ENCODE measurements at regions not wholly inside any gene's neighbourhood (a gene's known extent, or its start where the extent isn't known, plus 50 kb on each side); places are given as distances from the start of the nearest gene placed in this dataset.

GRCh38 chr1:25113731-25114130 lies 118.6 kb downstream of the SYF2 start:
- in situ Hi-C loops (cut with HindIII; ENCODE audit: extremely low pct_ligation_motif_present, low pct_unique_long_range_greater_than_20kb) (no loop called here), intact Hi-C loops (cut with micrococcal nuclease; ENCODE audit: unreplicated experiment) (no loop called here)
- no peak for TF ChIP-seq REST (IDR thresholded peaks at IDR 0.05; ENCODE audit: borderline replicate concordance in 1 of 2, low read depth in 1 of 2, low read length in 2 of 2)
- no peak for TF ChIP-seq ZNF768 (CRISPR knock-in tag; IDR thresholded peaks at IDR 0.05)
- no peak for TF ChIP-seq YEATS4 (CRISPR knock-in tag; IDR thresholded peaks at IDR 0.05; ENCODE audit: borderline replicate concordance)
- no peak for TF ChIP-seq ZNF589 (CRISPR knock-in tag; conservative IDR thresholded peaks at IDR 0.05)
- no peak for TF ChIP-seq ZKSCAN5 (CRISPR knock-in tag; IDR thresholded peaks at IDR 0.05)
- TF ChIP-seq ZBTB46 (CRISPR knock-in tag; IDR thresholded peaks at IDR 0.05; ENCODE audit: borderline replicate concordance): no peak
- TF ChIP-seq BRF2 (CRISPR knock-in tag; IDR thresholded peaks at IDR 0.05): no peak
- TF ChIP-seq ZNF619 (CRISPR knock-in tag; IDR thresholded peaks at IDR 0.05): no peak
- no peak for TF ChIP-seq IRF2 (CRISPR knock-in tag; IDR thresholded peaks at IDR 0.05)
- TF ChIP-seq ZNF468 (CRISPR knock-in tag; IDR thresholded peaks at IDR 0.05): no peak
- no peak for TF ChIP-seq CSRNP2 (CRISPR knock-in tag; conservative IDR thresholded peaks at IDR 0.05; ENCODE audit: low read depth)
- no peak for TF ChIP-seq SMAD3 (CRISPR knock-in tag; IDR thresholded peaks at IDR 0.05)
- no peak for TF ChIP-seq HMGA1 (CRISPR knock-in tag; conservative IDR thresholded peaks at IDR 0.05)
- no peak for TF ChIP-seq SPEN (CRISPR knock-in tag; IDR thresholded peaks at IDR 0.05; ENCODE audit: low read depth)
- no peak for TF ChIP-seq ZNF772 (CRISPR knock-in tag; IDR thresholded peaks at IDR 0.05)
- TF ChIP-seq ISL2 (CRISPR knock-in tag; IDR thresholded peaks at IDR 0.05): no peak
- no peak for TF ChIP-seq MAFK (conservative IDR thresholded peaks at IDR 0.05 in 1 of 2, IDR thresholded peaks at IDR 0.05 in 1 of 2; ENCODE audit: low read length in 2 of 2)
- TF ChIP-seq ZNF207 (IDR thresholded peaks at IDR 0.05; ENCODE audit: borderline replicate concordance): no peak
- H3K27me3 ChIP-seq (ENCODE audit: control insufficient read depth in 1 of 2, insufficient read depth in 2 of 2, low read length in 2 of 2): peaks cover 0 to 3% of the 10 kb centered on the region in 2 experiments; a peak in 1 of 5 replicates
- ChIA-PET POLR2A (interaction anchor here (1.1 to 1.3 kb wide), 2 partner anchors 54 to 119 kb away, joined by 3 read pairs; partner anchors contain the start of gene SYF2), CTCF (ENCODE audit: low intra/inter-chr PET ratio, low total read pairs) (no interaction called here)
- FAIRE-seq (no peak), ATAC-seq (no peak), DNase-seq (ENCODE audit: low spot score) (no peak)
- BruUV-seq (replicated peaks): no TSS peak
- no peaks in the 10 kb centered on the region for H4K20me1 ChIP-seq (ENCODE audit: insufficient read depth, low read length)
- H3K9ac ChIP-seq (ENCODE audit: insufficient read depth, low read depth, low read length): no peak overlapping the region
- H2AFZ ChIP-seq (ENCODE audit: low read length): no peak overlapping the region
- peaks cover 5% of the 10 kb centered on the region; the same call in 1 of the 2 replicates for H3K9me3 ChIP-seq (ENCODE audit: low read length)
- no peaks in the 10 kb centered on the region for H3K36me3 ChIP-seq (replicated peaks in 1 of 2; ENCODE audit: control insufficient read depth in 1 of 2, insufficient read depth in 2 of 2, low read length in 2 of 2)
- H3K4me2 ChIP-seq (ENCODE audit: low read depth, low read length): no peak overlapping the region
- H3K4me1 ChIP-seq (ENCODE audit: insufficient read depth, low read length): peaks cover 18% of the 10 kb centered on the region
- H3K4me3 ChIP-seq (replicated peaks in 1 of 3; ENCODE audit: insufficient read depth in 1 of 3, low read depth in 2 of 3, low read length in 3 of 3): no peak overlapping the region
- H3K79me2 ChIP-seq (ENCODE audit: insufficient read depth, low read length): no peaks in the 10 kb centered on the region
- 64% methylated on average over 4 of the region's 4 CpGs for WGBS (ENCODE audit: low lambda C conversion rate)
- H3K27ac ChIP-seq (ENCODE audit: extremely low read length, insufficient read depth, low read length): no peak overlapping the region

All from HepG2 (cell line).